G401 (cell line): ENCODE measurements at regions not wholly inside any gene's neighbourhood (a gene's known extent, or its start where the extent isn't known, plus 50 kb on each side); places are given as distances from the start of the nearest gene placed in this dataset.

ENCODE experiments used
- DNase-seq: peaks from one replicate; pipeline ENCODE4 v3.0.0-alpha.2; 2015; ENCODE audit warnings: low spot score
- in situ Hi-C: cut with HindIII; loops from 2 replicates; pipeline ENCODE4 v1.10.0; 2016; ENCODE audit warnings: low sequenced_read_pairs, mixed read lengths

DNA sequence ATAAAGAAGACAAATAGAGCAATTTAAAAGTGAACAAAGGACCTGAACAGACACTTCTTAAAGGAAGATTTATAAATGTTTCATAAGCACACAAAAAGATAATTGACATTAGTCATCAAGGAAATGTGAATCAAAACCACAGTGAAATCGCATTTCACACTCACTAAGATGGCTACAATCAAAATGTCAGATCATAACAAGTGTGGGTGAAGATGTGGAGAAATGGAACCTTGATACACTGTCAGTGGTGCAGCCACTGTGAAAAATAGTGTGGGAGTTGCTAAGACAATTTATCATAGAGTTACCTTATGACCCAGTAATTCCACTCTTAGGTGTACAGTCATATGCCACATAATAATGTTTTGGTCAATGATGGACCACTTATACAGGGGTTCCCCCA is 54.5 kb upstream of the HTR4 start:
- in situ Hi-C loops = no loop called here
- DNase-seq = no peak

DNA sequence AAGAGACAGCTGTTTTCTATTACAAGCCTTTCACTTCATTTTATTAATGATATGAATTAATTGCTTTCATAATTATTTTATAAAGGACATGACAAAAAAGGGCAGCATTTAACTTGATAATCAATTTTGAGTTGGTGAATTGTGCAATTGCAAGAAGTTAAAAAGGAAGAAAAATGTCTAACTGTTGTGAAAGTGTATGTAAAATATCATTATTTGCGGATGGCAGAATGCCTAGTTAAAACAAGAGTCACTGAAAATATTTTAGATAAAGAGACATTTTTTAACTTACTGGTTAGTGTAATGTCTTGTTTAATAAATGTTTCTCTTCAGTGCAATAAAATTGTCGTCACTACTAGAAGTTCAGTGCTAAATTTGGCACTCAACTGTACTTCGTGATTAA is 57.6 kb upstream of the HTR4 start:
- in situ Hi-C loops = no loop called here
- DNase-seq = no peak

DNA sequence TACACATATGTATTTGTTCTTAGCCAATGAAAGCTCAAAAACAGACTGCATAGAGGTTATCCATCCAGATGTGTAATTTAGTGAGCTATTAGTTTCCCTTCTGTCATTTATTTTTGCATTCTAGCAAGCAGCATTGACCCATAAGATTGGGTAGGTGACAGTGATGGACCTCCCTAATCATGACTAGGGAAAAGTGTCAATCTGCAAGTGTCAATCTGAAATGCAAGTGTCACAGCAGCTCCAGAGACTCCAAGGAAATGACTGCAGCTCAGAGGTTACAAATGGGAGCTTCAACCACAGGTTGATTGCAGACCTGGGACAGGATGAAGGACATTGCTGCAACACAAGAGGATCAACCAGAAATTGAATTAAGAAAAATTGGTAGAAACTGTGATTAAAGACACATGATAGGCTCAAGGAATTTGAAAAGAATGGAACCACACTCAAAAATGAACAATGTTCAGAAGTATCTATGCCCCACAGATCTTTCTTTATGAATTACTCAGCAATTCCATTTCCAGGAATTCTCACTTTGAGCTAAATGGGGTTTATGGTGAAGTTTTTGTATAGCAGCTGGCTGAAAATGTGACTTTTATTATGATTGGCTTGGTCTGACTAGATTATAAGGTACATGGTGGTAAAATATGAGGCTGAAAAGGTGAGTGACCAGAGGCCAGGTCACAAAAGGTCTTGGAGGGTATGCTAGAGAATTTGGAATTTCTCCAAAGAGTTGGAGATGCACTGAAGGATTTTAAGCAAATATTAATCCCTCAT is 59.6 kb upstream of the HTR4 start:
- no peak for DNase-seq
- in situ Hi-C loops = no loop called here

DNA sequence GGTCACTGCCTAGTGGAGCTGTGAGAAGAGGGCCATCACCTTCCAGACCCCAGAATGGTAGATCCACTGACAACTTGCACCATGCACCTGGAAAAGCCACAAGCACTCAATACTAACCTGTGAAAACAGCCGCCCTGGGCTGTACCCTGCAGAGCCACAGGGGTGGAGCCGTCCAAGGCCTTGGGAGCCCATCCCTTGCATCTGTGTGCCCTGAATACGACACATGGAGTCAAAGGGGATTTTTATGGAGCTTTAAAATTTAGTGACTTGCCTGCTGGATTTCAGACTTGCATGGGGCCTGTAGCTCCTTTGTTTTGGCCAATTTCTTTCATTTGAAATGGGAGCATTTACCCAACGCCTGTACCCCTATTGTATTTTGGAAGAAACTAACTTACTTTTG is 62.4 kb upstream of the HTR4 start:
- in situ Hi-C loops = no loop called here
- DNase-seq = no peak

DNA sequence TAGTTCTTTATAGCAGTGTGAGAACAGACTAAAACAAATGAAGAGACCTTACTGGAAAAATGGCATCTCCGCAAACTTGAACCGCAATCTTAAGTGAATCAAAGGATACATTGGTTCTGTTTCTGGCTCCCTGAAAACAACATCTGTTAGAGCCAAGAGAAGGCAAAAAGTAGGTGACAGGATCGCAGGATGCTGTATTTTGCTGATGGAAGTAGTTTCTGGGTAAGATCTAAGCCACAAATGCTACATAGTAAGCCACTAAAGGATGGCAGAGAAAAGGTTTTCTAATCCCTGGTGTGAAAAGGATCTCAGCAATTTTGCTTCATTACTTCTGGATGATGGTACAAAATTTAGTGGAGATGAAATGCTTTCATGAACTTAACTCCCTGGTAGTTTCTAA is 63.3 kb upstream of the HTR4 start:
- DNase-seq = no peak
- in situ Hi-C loops = no loop called here

DNA sequence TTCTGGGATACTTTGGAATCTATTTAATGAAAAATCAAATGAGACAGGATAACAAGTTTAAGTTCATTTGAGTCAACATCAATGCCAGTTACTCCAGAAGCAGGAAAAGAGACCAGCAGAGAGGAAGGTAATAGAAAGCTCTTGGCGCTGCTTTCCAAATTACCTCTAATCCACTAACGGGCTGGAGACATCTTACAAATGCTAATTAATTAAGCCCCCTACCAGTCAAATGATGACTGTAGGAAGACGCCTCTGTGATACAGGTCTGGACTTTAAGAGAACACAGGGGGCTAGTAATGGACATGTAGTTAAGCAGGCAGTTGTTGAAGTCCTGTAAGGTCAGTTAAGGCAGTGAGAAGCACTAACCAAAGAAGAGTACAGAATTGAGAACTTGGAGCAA is 65.3 kb upstream of the HTR4 start:
- no peak for DNase-seq
- in situ Hi-C loops = no loop called here

DNA sequence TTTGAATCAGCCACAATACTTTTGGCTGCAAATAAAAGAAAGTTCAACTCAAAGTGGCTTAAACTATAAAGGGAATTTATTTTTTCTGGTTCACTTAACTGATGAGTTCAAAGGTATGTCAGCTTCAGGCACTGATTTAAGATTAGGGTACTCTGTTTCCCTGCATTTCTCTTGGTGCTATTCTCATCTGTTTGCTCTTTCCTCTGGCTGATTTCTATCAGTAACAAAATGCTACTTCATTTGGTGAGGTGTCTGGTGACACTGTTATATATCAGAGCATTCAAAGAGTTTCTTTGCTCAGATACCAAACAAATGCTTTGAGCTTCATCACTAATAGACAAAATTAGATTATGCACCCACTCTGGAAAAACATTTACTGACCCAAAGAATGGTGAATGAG is 65.9 kb upstream of the HTR4 start:
- DNase-seq = no peak
- in situ Hi-C loops = no loop called here

DNA sequence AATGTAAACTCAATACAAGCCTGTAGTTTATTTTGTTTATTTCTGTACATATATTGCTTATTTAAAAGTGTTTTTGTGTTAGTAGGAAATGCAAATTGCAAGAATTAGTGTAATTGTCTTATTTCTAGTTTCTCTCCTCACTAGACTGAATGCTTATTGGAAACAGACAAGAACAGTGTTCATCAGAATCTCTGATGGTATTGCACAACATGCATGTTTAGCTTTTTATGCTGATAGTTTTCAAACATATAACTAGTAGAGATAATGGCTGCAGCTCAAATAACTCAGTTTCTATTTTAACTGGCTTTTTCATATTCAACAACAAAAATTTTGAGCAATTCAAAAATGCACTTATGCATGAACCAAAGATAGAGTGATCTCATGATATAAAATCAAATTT is 68.8 kb upstream of the HTR4 start:
- in situ Hi-C loops = no loop called here
- DNase-seq = no peak

DNA sequence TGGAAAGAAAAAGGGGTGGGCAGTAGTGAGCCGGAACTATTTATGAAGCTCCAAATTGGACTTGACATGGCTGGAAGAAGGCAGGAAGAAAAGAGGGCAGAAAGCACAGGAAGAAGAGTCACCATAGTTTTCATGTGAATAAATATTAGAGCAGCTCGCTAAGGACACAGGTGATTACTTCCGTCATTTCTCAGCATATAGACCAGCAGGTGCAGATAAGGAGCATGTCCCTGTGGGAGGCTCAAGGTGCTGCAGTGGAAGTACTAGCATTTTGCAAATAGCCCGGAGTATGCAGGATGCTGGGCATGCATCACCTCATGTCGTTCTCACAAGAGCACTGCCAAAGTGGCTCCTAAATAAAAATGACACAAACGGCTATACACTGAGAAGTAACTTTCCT is 71.3 kb upstream of the HTR4 start:
- DNase-seq = no peak
- in situ Hi-C loops = no loop called here

DNA sequence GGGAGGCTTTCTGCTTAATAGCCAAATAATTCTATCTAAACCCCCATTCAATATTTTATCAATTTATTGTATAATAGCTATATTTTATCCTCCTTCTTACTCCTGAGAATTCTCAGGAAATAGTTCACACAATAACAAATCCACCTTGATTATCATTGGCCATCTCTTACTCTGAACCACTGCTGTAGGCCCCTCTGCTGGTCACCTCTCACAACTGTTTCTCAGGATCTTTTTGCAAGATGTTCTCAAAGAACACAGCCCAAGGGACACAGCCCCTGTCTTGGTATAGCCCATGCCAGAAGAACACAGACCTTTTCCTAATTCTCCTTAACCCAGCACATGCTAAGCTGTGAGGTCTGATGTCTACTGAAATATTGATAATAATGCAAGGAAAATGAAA is 74.9 kb upstream of the HTR4 start:
- DNase-seq = no peak

DNA sequence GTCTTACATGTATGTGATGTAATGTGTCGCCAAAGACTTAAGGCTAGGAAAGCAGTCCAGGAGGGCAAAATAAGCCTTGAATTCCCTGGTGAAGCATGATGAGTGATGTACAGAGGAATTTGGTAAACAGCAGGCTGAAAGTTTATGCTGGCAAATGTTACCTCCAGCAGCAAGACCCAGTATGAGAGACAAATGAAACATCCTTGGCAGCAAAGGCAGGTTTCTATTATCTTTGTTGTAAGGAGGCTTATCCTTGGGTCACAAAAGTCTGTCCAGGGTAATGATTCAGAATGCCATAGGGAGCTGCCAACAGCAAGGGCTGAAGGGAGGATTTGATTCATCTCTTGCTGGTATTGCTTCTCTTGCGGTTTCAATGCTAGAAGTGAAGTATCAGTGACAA is 75.9 kb upstream of the HTR4 start:
- in situ Hi-C loops = no loop called here

More for the DNA sequence above, 74.9 kb upstream of the HTR4 start:
- in situ Hi-C loops = no loop called here

DNA sequence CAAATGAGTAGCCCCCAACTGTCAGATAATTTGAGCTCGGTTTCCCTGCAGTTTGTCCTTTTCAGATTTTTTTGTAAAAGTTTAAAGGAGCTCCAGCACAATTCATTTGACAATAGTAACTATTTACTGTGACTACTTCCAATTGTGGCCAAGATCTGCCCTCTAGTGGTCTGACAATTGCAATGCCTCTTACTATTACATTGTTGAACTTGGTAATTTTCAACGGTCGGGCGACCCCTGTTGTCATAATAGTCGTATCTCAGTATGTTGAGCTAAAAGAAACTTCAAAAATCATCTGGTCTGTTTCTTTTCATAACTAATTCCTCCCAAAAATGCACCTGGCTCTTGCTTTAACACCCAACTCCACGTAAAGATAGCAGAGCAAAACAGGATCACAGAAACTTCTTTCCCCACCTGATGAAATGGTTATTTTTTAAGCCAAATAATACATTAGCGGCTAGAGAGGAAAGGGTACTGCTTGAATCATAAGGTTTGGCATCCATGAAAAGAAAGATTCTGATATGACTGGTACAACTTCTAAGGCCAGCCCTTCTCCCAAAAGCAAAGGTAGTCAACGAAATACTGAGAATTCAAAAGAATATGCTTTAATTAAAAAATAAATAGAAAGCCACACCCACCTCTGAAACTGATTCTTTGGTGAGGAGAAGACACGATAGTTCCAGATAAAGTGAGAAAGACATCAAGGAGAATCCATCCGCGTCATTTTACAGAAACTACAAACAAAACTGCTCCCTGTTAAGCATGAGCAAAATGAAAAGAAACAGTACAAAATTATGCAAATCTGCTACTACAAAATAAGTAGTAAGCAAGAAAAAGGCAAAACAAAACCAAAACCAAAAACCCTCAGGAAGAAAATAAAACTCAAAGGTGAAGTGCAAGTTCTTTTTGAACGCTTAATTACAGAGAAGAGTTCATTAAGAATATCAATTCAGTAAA is 76.9 kb upstream of the HTR4 start:
- in situ Hi-C loops = no loop called here
- DNase-seq = peak; percentile 80

More for the DNA sequence above, 75.9 kb upstream of the HTR4 start:
- no peak for DNase-seq

DNA sequence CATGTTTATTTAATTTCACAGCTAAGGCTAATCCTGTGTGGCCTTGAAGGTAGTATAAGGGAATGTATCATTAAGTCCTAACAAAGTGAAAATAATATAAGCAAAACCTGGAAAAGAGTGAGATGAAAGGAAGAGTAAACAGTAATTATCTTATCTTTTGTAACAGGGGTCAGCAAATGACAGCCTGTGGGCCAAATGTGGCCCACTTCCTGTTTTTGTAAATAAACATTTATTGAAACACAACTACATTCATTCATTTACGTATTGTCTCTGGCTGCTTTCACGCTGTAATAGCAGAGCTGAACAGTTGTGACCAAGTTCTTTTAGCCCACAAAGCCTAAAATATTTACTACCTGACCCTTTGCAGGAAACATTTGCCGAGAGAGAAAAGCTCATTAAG is 78.4 kb upstream of the HTR4 start:
- in situ Hi-C loops = no loop called here
- no peak for DNase-seq

DNA sequence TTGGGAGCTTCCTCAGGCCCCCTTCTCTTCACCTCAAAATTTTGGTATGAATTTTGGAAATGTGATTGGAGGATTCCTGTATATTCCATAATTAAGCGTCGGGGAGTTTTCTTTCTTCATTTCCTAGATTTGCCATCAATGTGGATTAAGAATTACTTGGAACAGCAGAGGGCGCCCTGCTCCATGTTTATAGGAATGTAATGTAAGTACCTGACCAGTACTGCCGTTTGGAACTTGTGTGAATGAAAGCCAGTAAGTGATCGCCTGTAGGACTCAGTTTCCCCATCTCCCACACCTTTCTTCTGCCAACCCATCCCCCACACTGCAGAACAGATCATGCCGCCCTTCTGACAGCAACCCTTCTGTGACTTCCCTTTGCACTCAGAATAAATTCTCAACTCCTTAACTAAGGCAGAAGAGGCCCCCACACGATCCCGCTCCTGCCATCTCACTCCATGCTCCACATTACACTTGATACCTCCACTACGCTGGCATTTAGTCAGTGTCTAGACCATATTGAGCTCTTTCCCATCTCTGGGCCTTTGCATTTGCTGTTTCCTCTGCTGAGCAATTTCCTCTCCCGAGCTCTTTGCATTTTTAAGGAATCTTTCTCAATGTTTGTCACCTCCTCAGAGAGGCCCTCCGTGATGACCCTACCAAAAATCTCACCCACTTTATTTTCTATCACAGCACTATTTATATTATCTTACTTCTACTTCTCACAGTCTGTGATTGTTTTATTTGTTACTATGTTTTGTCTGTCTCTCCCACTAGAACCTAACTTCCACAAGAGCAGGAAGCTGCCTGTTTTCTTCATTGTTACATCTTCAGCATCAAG is 79.5 kb upstream of the HTR4 start:
- in situ Hi-C loops = no loop called here
- peak; percentile 86 for DNase-seq

DNA sequence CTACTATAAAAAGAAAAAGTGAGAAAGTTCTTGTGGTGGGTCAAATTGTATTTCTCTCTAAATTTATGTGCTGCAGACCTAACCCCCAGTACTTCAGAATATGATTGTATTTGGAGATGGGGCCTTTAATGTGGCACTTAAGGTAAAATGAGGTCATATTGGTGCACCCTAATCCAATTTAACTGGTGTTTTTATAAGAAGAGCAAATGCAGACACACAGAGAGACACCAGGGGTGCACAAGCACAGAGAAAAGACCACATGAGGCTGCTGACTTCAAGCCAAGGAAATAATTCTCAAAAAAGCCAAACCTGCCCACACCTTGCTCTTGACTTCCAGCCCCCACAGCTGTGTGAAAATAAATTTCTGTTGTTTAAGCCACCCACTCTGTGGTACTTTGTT is 80.2 kb upstream of the HTR4 start:
- in situ Hi-C loops = no loop called here
- DNase-seq = no peak

DNA sequence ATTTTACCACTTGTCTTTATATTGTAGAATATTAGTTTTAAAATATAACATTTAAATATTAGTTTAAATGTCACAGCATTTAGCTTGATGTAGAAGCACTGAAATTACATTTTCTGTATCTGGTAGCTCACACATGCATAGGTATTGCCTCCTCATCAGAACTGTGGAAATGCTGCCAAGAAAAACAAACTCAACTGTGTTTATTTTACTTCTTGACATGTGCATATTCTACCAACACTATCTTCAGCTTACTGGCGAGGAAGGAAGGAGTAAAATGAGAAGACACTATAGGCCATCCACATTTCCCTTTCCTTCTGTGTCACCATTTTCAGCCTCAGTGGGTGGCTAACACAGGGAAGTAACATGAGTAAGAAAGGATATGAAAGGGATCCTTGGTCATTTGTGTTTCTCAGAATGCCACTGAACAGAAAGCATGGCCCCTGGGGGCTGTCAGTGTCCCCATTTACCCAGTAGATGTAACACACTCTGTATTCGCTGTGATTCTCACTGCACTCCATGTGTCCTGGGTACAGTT is 81.0 kb upstream of the HTR4 start:
- in situ Hi-C loops = no loop called here

DNA sequence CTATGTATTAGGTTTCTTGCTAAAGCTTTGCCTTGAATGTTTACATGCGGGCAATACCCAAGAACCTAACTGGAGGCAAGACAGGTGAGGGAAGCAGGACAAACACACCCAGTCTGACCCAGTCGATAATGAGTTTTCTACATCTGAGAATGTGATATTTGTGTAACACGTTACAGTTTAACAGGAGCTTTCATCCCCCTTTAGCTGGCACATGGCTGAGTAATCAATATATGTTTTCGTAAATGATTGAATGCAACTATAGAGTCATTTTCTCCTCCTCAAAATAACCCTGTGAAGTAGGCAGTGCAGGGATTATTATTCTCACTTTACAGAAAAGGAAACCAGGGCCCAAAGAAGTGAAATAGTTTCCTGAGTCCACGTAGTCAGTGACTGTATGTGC is 84.7 kb upstream of the HTR4 start:
- in situ Hi-C loops = no loop called here

More for the DNA sequence above, 81.0 kb upstream of the HTR4 start:
- no peak for DNase-seq

DNA sequence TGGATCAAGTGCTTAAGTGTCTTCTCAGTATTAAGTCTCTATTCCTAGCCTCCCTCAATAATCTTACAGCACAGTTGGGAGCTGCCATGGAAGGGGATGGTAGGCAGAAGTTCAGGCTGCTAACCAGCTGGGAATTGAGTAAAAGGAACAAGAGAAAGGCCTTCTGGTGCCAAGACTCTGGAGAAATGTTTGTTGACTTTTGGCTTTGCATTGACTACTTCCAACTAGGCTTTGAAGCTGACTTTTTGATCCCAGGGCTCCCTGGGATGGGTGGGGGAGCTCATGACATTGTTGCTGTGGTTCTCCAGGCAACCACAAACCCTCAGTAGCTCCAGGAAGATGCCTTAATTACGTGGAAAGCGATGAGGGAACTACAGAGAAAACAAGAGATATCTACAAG is 85.2 kb upstream of the HTR4 start:
- in situ Hi-C loops = no loop called here
- DNase-seq = no peak

More for the DNA sequence above, 84.7 kb upstream of the HTR4 start:
- DNase-seq = no peak

DNA sequence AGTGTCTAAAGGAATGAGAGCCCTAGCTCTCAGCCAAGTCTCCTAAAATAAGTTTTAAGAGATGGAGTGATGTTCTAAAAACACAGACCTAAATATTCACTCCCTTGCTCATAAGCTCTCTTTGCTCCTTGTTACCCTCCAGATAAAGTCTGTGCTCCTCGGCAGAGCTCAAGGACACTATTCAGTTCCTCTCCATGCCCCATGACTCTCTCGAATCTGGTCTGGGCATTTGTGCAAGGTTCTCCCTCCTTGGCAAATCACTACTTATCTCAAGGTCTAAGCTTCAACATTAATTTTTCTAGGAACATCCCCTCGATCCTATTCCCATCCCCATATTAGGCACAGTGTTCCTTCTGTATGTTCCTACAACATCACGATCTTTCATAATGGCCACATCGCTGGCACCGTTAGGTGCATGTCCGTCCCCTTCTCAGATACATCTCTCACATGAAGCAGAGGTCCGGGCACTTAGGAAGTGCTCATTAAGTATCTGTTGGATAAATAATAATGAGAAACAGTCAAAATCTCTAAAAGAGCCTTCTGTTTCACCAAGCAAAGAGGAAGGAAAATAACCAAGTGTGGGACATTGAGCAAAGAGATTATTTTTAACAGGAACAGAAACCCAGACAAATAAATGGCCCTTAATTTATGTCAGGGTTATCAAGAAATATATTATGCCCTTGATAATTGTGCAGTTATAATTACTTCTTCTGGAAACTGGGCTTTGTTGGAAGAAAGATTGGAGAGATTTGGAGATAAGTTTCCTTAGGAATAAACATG is 85.9 kb upstream of the HTR4 start:
- in situ Hi-C loops = no loop called here
- DNase-seq = no peak
